Mesothelial cell of epicardium (in vitro differentiated cells): ENCODE measurements at regions not wholly inside any gene's neighbourhood (a gene's known extent, or its start where the extent isn't known, plus 50 kb on each side); places are given as distances from the start of the nearest gene placed in this dataset.

ENCODE experiments used
- DNase-seq, 2 experiments: peaks; one replicate each; pipeline ENCODE4 v3.0.0; 2021; ENCODE audit warnings: low spot score in 2 of 2; ENCODE audit not compliant: unreplicated experiment in 2 of 2
- H3K27ac Mint-ChIP-seq: 2 replicates; pipeline ENCODE4 v1.8.0; 2021; ENCODE audit warnings: mixed read lengths
- H3K27me3 Mint-ChIP-seq: 2 replicates; pipeline ENCODE4 v1.8.0; 2021; ENCODE audit warnings: low read depth, mixed read lengths
- H3K36me3 Mint-ChIP-seq: 2 replicates; pipeline ENCODE4 v1.8.0; 2021; ENCODE audit warnings: mixed read lengths
- H3K4me1 Mint-ChIP-seq: 2 replicates; pipeline ENCODE4 v1.8.0; 2021; ENCODE audit warnings: mixed read lengths
- H3K4me3 Mint-ChIP-seq: 2 replicates; pipeline ENCODE4 v1.8.0; 2021; ENCODE audit warnings: mild to moderate bottlenecking, moderate library complexity, mixed read lengths
- H3K9me3 Mint-ChIP-seq: 2 replicates; pipeline ENCODE4 v1.8.0; 2021; ENCODE audit warnings: mixed read lengths
- CTCF ChIP-seq: fragments of 200-600 bp; sonication (generic); IDR thresholded peaks from one replicate; pipeline ENCODE4 v1.5.0; 2021; ENCODE audit warnings: antibody characterized with exemption; ENCODE audit not compliant: unreplicated experiment

- no peaks in the 10 kb centered on the region for H3K36me3 Mint-ChIP-seq
- H3K4me1 Mint-ChIP-seq: peaks cover 5% of the 10 kb centered on the region
- TF ChIP-seq CTCF: no peak
- no peak overlapping the region for H3K4me3 Mint-ChIP-seq
- no peaks in the 10 kb centered on the region for H3K9me3 Mint-ChIP-seq
- no peaks in the 10 kb centered on the region for H3K27me3 Mint-ChIP-seq
- no peak overlapping the region for H3K27ac Mint-ChIP-seq
- no peak for DNase-seq
Measured at GRCh38 chr18:50458366-50458765, 83.5 kb downstream of the SKA1 start.

GRCh38 chr18:50458796-50459195, 84.0 kb downstream of the SKA1 start:
- H3K9me3 Mint-ChIP-seq: no peaks in the 10 kb centered on the region
- H3K27ac Mint-ChIP-seq: no peak overlapping the region
- no peaks in the 10 kb centered on the region for H3K36me3 Mint-ChIP-seq
- DNase-seq: no peak
- H3K4me1 Mint-ChIP-seq: peaks cover 4% of the 10 kb centered on the region
- TF ChIP-seq CTCF: no peak
- H3K27me3 Mint-ChIP-seq: no peaks in the 10 kb centered on the region
- H3K4me3 Mint-ChIP-seq: no peak overlapping the region

GRCh38 chr18:50460062-50460461, 85.2 kb downstream of the SKA1 start:
- no peaks in the 10 kb centered on the region for H3K9me3 Mint-ChIP-seq
- no peaks in the 10 kb centered on the region for H3K4me1 Mint-ChIP-seq
- no peak for DNase-seq
- H3K27me3 Mint-ChIP-seq: no peaks in the 10 kb centered on the region
- H3K36me3 Mint-ChIP-seq: no peaks in the 10 kb centered on the region
- H3K27ac Mint-ChIP-seq: no peak overlapping the region
- no peak for TF ChIP-seq CTCF
- no peak overlapping the region for H3K4me3 Mint-ChIP-seq

- H3K27ac Mint-ChIP-seq: no peak overlapping the region
- no peak overlapping the region for H3K4me3 Mint-ChIP-seq
- no peak for DNase-seq
- no peaks in the 10 kb centered on the region for H3K9me3 Mint-ChIP-seq
- H3K27me3 Mint-ChIP-seq: no peaks in the 10 kb centered on the region
- H3K36me3 Mint-ChIP-seq: no peaks in the 10 kb centered on the region
- no peak for TF ChIP-seq CTCF
- H3K4me1 Mint-ChIP-seq: no peaks in the 10 kb centered on the region
Measured at GRCh38 chr18:50460716-50461115, 85.9 kb downstream of the SKA1 start.

GRCh38 chr18:50461251-50461650, 86.4 kb downstream of the SKA1 start:
- H3K9me3 Mint-ChIP-seq: no peaks in the 10 kb centered on the region
- no peak for DNase-seq
- no peaks in the 10 kb centered on the region for H3K36me3 Mint-ChIP-seq
- H3K4me3 Mint-ChIP-seq: no peak overlapping the region
- no peak overlapping the region for H3K27ac Mint-ChIP-seq
- no peak for TF ChIP-seq CTCF
- H3K4me1 Mint-ChIP-seq: no peaks in the 10 kb centered on the region
- no peaks in the 10 kb centered on the region for H3K27me3 Mint-ChIP-seq
